ENCODE measurements at regions not wholly inside any gene's neighbourhood (a gene's known extent, or its start where the extent isn't known, plus 50 kb on each side); places are given as distances from the start of the nearest gene placed in this dataset.

DNA sequence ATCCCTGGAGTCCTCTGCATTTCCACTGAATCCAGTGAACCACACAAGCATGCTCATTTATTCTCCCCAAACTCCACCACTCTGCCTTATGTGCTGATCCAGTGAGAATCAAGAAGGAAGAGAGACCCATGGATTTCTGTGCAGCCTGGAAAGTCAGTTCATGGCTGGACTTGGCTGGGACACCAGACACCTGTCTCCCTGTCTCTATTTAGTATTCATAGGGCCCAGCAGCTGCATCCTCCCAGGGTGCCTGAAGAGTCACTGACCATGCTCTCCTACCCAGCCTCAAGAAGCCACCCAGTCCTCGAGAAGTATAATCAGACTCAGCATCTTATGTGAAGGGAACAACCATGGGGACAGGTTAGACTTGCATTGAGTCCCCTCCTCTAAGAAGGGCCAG, 83.2 kb downstream of the ZNF280B start:
- Histone ChIP-seq H3K9me3 (no peaks in the 10 kb centered on the region), H3K27me3 (no peaks in the 10 kb centered on the region), H3K4me3 (no peak overlapping the region), H3K36me3 (no peaks in the 10 kb centered on the region), H3K4me1 (no peaks in the 10 kb centered on the region), H3K27ac (no peak overlapping the region)
- no peak for DNase-seq (ENCODE audit: low spot score)
- TF ChIP-seq, protein P1, sequence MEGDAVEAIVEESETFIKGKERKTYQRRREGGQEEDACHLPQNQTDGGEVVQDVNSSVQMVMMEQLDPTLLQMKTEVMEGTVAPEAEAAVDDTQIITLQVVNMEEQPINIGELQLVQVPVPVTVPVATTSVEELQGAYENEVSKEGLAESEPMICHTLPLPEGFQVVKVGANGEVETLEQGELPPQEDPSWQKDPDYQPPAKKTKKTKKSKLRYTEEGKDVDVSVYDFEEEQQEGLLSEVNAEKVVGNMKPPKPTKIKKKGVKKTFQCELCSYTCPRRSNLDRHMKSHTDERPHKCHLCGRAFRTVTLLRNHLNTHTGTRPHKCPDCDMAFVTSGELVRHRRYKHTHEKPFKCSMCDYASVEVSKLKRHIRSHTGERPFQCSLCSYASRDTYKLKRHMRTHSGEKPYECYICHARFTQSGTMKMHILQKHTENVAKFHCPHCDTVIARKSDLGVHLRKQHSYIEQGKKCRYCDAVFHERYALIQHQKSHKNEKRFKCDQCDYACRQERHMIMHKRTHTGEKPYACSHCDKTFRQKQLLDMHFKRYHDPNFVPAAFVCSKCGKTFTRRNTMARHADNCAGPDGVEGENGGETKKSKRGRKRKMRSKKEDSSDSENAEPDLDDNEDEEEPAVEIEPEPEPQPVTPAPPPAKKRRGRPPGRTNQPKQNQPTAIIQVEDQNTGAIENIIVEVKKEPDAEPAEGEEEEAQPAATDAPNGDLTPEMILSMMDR (IDR thresholded peaks at IDR 0.05) = no peak

DNA sequence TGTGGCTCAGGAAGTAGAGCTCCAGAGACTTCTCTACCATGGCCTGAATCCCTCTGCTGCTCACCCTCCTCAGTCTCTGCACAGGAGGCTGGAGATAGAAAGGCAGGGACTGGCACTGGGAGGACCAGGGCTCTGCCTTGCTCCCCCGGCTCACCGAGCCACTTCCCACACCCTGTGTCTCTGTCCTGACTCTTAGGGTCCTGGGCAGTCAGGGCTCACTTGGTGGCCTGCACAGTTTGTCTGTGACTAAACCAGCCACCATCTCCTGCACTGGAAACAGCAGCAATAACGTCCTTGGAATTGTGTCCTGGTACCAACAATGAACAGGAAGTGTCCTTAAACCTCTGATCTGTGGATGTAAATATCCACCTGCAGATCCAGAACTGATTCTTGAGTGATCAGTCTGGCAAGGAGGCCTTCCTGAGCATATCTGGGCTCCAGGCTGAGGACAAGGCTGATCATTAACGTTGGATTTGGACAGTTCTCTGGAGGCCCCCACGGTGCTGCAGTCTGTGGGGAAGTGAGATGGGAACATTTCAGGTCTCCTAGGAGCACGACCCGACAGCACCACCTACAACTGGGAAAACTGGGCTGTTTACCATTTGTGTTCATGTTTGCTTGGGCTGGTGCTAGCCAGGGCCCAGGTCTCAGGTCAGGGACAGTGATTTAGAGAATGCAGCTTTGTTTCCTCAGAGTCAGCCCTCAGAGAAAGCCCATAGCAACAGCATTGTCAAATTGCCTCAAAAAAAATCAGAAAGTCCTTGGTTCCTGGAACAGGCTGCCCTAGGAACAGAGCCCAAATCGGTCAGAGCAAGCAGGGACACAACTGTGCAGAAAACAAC, 82.5 kb downstream of the ZNF280B start:
- TF ChIP-seq, protein P1 (IDR thresholded peaks at IDR 0.05) = no peak
- H3K4me3 ChIP-seq = no peak overlapping the region
- no peaks in the 10 kb centered on the region for H3K9me3 ChIP-seq
- no peak for DNase-seq (ENCODE audit: low spot score)
- no peaks in the 10 kb centered on the region for H3K4me1 ChIP-seq
- H3K36me3 ChIP-seq = no peaks in the 10 kb centered on the region
- H3K27me3 ChIP-seq = no peaks in the 10 kb centered on the region
- no peak overlapping the region for H3K27ac ChIP-seq

DNA sequence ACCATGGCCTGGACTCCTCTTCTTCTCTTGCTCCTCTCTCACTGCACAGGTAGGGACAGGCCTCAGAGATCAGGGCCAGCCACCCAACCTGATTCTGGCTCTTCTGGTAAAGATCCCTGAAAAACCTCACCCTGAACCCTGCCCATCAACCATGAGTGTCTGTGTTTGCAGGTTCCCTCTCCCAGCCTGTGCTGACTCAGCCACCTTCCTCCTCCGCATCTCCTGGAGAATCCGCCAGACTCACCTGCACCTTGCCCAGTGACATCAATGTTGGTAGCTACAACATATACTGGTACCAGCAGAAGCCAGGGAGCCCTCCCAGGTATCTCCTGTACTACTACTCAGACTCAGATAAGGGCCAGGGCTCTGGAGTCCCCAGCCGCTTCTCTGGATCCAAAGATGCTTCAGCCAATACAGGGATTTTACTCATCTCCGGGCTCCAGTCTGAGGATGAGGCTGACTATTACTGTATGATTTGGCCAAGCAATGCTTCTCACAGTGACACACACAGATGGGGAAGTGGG, 80.9 kb downstream of the ZNF280B start:
- TF ChIP-seq, protein P1 (IDR thresholded peaks at IDR 0.05) = no peak
- Histone ChIP-seq H3K27me3 (no peaks in the 10 kb centered on the region), H3K4me3 (no peak overlapping the region), H3K4me1 (no peaks in the 10 kb centered on the region), H3K27ac (no peak overlapping the region), H3K9me3 (no peaks in the 10 kb centered on the region), H3K36me3 (no peaks in the 10 kb centered on the region)
- DNase-seq (ENCODE audit: low spot score) = no peak

DNA sequence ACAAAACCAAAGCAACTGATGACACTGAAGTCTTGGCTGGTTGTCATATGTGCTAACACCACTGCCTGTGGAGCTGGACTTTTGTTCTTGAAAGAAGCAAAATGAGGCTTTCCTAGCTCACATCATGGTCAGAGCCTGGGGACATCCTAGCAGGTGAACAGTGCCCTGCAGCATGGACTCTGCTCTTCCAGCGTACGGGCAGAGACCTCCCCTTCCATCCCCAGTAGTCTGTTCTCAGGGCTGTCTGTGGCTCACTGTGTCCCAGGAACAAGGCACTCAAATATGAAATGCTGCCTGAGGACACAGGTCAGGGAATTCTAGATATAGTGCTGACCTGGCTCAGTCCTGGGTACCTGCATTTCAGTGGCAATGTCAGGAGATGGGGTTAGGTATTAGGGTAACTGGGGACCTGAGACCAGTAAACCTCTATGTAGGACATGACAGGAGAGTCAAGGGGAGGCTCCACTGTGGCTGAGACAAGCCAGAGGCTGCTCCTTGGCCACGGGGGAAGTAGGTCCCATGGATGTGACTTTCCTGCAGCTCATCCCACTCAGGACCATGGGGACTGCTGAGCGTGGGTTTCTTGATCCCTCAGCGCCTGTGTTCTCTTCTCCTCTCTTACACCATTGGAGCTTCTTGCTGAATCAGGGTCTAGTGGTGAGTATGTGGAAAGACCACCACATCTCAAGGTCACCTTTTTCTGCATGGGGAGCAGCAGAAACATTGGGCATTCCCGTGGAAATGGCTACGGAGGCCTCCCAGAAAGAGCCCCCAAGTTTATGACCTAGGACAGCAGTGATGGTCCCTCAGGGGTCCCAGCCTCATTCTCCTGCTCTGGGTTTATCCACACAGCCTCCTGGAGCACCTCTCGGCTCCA, 80.1 kb downstream of the ZNF280B start:
- peak; percentile 54 for DNase-seq (ENCODE audit: low spot score)
- Histone ChIP-seq H3K4me3 (no peak overlapping the region), H3K4me1 (no peaks in the 10 kb centered on the region), H3K27ac (no peak overlapping the region), H3K9me3 (no peaks in the 10 kb centered on the region), H3K27me3 (no peaks in the 10 kb centered on the region), H3K36me3 (no peaks in the 10 kb centered on the region)
- TF ChIP-seq, protein P1 (IDR thresholded peaks at IDR 0.05) = no peak

DNA sequence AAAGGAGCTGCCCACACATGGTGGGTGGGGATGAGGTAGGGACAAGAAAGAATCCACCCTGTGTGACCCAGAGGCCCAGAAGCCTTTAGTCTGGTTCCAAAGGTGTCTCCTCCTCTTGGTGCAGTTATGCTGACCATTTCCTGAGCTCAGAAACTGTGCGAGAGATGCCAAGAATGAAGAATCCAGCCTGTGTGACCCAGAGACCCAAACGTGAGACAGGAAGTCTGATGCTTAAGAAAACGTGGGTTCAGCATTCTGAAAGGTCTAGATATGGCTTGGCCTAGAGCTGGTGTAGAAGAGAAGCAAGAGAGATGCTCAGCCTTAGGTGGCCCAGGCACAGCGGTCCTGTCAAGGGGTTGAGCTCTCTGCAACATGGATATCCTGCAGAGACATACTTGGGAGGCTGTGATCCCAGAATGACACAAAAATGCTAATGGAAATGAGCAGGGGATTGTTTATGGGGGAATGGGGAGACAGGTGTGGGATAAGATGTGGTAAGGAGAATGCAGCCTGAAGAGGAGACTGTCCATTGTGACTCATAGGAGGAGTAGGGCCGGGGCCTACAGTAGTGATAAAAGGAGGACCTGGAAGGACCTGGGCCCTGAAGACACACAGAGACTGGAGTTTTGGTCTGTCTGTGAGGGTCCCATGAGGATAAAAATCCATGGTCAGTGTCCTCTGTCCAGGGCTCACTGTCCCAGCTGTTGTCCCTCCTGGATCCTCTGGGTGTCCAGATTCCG, 79.0 kb downstream of the ZNF280B start:
- TF ChIP-seq, protein P1 (IDR thresholded peaks at IDR 0.05) = no peak
- DNase-seq (ENCODE audit: low spot score) = peak; percentile 40
- H3K27me3 ChIP-seq = no peaks in the 10 kb centered on the region
- H3K4me3 ChIP-seq = no peak overlapping the region
- no peaks in the 10 kb centered on the region for H3K9me3 ChIP-seq
- no peaks in the 10 kb centered on the region for H3K4me1 ChIP-seq
- no peaks in the 10 kb centered on the region for H3K36me3 ChIP-seq
- H3K27ac ChIP-seq = no peak overlapping the region
